HG03439 (cell line): ENCODE measurements at regions not wholly inside any gene's neighbourhood (a gene's known extent, or its start where the extent isn't known, plus 50 kb on each side); places are given as distances from the start of the nearest gene placed in this dataset.

ENCODE experiments used
- ATAC-seq: cut with Tn5 transposase; IDR thresholded peaks from one replicate; pipeline ENCODE4 v1.9.1; 2021; ENCODE audit warnings: mild to moderate bottlenecking, moderate library complexity; ENCODE audit not compliant: unreplicated experiment

- ATAC-seq: no peak
Measured at GRCh38 chr12:14273913-14274311, 91.6 kb upstream of the ATF7IP start.

GRCh38 chr12:14275111-14275510 is 90.4 kb upstream of the ATF7IP start:
- no peak for ATAC-seq

- no peak for ATAC-seq
Measured at GRCh38 chr12:14275886-14276285, 89.6 kb upstream of the ATF7IP start.

GRCh38 chr12:14278294-14278953 is 87.1 kb upstream of the ATF7IP start:
- ATAC-seq: no peak

- no peak for ATAC-seq
Measured at GRCh38 chr12:14279845-14280244, 85.6 kb upstream of the ATF7IP start.

GRCh38 chr12:14280921-14281320 is 84.6 kb upstream of the ATF7IP start:
- ATAC-seq: no peak

- no peak for ATAC-seq
Measured at GRCh38 chr12:14281539-14281938, 83.9 kb upstream of the ATF7IP start.

GRCh38 chr12:14283489-14284144 is 81.9 kb upstream of the ATF7IP start:
- ATAC-seq: peak; percentile 40

GRCh38 chr12:14284184-14284722 is 81.2 kb upstream of the ATF7IP start:
- ATAC-seq: peak; percentile 54

GRCh38 chr12:14289601-14290000 is 75.9 kb upstream of the ATF7IP start:
- ATAC-seq: no peak

GRCh38 chr12:14290951-14291350 is 74.5 kb upstream of the ATF7IP start:
- ATAC-seq: no peak

- ATAC-seq: no peak
Measured at GRCh38 chr12:14303661-14304155, 61.8 kb upstream of the ATF7IP start.

GRCh38 chr12:14307004-14307403 is 58.5 kb upstream of the ATF7IP start:
- no peak for ATAC-seq

- no peak for ATAC-seq
Measured at GRCh38 chr12:14308516-14308915, 57.0 kb upstream of the ATF7IP start.

- ATAC-seq: no peak
Measured at GRCh38 chr12:14310866-14311265, 54.6 kb upstream of the ATF7IP start.

- ATAC-seq: no peak
Measured at GRCh38 chr12:14313379-14314138, 51.9 kb upstream of the ATF7IP start.

- no peak for ATAC-seq
Measured at GRCh38 chr12:14314801-14315200, 50.7 kb upstream of the ATF7IP start.

GRCh38 chr12:14315501-14315900 is 50.0 kb upstream of the ATF7IP start:
- ATAC-seq: no peak
